ENCODE measurements at regions not wholly inside any gene's neighbourhood (a gene's known extent, or its start where the extent isn't known, plus 50 kb on each side); places are given as distances from the start of the nearest gene placed in this dataset.

GRCh38 chr12:93164103-93164880, 213.4 kb upstream of the NUDT4 start:
- Histone ChIP-seq H3K36me3 (no peaks in the 10 kb centered on the region), H3K27me3 (no peaks in the 10 kb centered on the region), H3K4me3 (no peak overlapping the region), H3K4me1 (peaks cover 0 to 17% (median 0%) of the 10 kb centered on the region in 4 donors), H3K27ac (peak overlapping the region in 3 of 4 donors; percentile 29 to 64 (median 44)), H3K9me3 (no peaks in the 10 kb centered on the region)
- DNase-seq: no peak
- no peak for TF ChIP-seq POLR2A (IDR thresholded peaks at IDR 0.05)
- TF ChIP-seq, protein P1, sequence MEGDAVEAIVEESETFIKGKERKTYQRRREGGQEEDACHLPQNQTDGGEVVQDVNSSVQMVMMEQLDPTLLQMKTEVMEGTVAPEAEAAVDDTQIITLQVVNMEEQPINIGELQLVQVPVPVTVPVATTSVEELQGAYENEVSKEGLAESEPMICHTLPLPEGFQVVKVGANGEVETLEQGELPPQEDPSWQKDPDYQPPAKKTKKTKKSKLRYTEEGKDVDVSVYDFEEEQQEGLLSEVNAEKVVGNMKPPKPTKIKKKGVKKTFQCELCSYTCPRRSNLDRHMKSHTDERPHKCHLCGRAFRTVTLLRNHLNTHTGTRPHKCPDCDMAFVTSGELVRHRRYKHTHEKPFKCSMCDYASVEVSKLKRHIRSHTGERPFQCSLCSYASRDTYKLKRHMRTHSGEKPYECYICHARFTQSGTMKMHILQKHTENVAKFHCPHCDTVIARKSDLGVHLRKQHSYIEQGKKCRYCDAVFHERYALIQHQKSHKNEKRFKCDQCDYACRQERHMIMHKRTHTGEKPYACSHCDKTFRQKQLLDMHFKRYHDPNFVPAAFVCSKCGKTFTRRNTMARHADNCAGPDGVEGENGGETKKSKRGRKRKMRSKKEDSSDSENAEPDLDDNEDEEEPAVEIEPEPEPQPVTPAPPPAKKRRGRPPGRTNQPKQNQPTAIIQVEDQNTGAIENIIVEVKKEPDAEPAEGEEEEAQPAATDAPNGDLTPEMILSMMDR (IDR thresholded peaks at IDR 0.05): no peak

DNA sequence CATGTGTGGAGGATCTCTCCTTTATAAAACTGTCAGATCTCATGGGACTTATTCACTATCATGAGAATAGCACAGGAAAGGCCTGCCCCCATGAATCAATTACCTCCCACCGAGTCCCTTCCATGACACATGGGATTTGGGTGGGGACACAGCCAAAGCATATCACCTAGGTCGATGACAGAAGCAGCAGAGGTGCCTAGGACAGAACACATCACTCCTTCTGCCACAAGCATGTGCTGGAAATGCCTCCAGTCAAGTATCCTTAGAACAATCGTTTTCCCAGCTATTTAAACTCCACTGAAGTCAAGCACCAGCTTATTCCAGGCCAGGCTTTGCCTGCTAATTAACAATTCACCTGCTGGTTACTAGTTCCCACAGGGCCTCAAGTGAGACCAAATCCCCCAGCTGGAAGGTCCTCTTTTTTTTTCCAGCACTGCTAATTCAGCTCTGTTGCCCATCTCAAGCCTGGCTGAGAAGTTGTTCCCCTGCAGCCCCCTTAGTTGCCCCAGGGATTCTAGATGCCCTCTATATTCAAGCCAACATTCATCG, 212.3 kb upstream of the NUDT4 start:
- Histone ChIP-seq H3K27me3 (no peaks in the 10 kb centered on the region), H3K4me3 (no peak overlapping the region), H3K36me3 (no peaks in the 10 kb centered on the region), H3K27ac (peak overlapping the region in 2 of 4 donors; percentile 44 to 64), H3K4me1 (peaks cover 0 to 17% (median 0%) of the 10 kb centered on the region in 4 donors), H3K9me3 (no peaks in the 10 kb centered on the region)
- TF ChIP-seq, protein P1 (IDR thresholded peaks at IDR 0.05): no peak
- TF ChIP-seq POLR2A (IDR thresholded peaks at IDR 0.05): no peak
- no peak for DNase-seq

DNA sequence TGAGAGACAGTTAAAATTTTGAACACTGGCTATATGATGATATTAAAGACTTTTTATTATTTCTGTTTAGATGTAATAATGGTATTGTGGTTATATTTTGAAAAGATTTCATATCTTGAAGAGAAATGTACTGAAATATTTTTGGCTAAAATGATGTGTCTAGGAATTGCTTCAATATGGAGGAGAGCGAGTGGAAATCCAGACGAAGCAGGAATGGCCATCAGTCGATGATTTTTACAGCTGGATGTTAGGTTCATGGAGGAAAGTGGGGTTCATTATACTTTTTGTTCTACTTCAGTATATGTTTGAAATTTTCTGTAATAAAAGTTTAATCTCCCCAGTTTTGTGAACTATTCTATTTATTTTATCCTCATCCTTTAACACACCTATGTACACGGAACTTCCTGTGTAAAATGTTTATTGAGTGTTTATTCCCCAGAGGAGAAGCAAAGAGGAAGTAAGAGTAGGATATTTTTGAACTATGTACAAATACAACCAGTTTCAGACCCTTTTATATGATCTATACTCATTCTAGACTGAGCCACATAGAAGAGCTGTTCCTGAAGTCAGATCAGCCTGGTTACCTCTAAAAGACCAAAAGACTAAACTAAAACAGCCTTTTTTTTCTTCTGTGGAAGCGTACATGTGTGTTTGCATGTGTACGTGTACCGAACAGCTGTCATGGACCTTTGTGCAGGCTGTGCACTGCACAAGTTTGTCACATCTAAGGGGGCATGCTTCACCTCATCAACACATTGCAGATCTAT, 211.0 kb upstream of the NUDT4 start:
- Histone ChIP-seq H3K27me3 (no peaks in the 10 kb centered on the region), H3K36me3 (no peaks in the 10 kb centered on the region), H3K4me3 (no peak overlapping the region), H3K4me1 (peaks cover 0 to 17% (median 0%) of the 10 kb centered on the region in 4 donors), H3K9me3 (no peaks in the 10 kb centered on the region), H3K27ac (peak overlapping the region in 1 of 4 donors; percentile 57)
- TF ChIP-seq, protein P1 (IDR thresholded peaks at IDR 0.05): no peak
- no peak for TF ChIP-seq POLR2A (IDR thresholded peaks at IDR 0.05)
- DNase-seq: no peak

- Histone ChIP-seq H3K4me1 (peaks cover 0 to 17% (median 0%) of the 10 kb centered on the region in 4 donors), H3K9me3 (no peaks in the 10 kb centered on the region), H3K27me3 (no peaks in the 10 kb centered on the region), H3K27ac (peak overlapping the region in 1 of 4 donors; percentile 57), H3K4me3 (no peak overlapping the region), H3K36me3 (no peaks in the 10 kb centered on the region)
- no peak for DNase-seq
- TF ChIP-seq, protein P1 (IDR thresholded peaks at IDR 0.05): no peak
- TF ChIP-seq POLR2A (IDR thresholded peaks at IDR 0.05): no peak
Observed at GRCh38 chr12:93167331-93167730, 210.4 kb upstream of the NUDT4 start.

DNA sequence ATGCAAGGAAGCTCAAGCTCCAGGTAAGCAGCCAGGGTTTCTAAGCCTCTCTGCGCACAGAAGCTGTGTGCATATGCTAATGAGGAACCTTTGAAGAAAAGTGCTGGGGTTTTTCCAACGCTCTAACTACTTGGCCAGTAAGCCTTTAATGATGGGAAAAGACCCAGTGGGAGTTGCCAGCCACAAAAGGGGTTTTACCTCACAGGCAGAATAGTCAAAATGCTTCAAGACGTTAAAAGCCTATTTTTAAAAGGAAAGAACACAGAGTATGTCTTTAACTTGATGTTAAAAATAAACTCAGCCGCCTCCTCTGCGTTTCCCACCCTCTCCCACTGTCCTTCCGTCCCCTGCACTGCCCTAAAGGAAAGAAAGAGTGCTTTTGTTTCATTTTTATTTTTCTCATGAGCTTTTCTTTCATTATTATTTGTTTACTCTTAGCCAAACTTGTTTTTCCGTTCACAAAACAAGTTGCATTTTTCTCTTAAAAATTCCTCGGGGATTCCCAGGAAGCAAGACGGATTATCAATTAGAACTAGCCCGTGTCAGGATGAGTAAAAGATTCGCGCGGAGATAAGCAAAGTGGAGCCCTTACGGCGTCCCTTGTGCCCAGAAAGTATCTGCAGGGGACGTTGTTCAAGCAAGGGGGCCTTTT, 209.8 kb upstream of the NUDT4 start:
- peak overlapping the region; percentile 20 to 45 (median 32) for H3K4me3 ChIP-seq
- no peaks in the 10 kb centered on the region for H3K9me3 ChIP-seq
- peak in 1 of 3 donors; percentile 38 for DNase-seq
- H3K36me3 ChIP-seq: no peaks in the 10 kb centered on the region
- H3K27me3 ChIP-seq: no peaks in the 10 kb centered on the region
- peak overlapping the region in 3 of 4 donors; percentile 20 to 57 (median 26) for H3K27ac ChIP-seq
- TF ChIP-seq, protein P1 (IDR thresholded peaks at IDR 0.05): no peak
- no peak for TF ChIP-seq POLR2A (IDR thresholded peaks at IDR 0.05)
- peaks cover 0 to 17% (median 0%) of the 10 kb centered on the region in 4 donors for H3K4me1 ChIP-seq

Data from Peyer's patch (tissue), 4 donors.